IMR-90 (cell line): ENCODE measurements at regions not wholly inside any gene's neighbourhood (a gene's known extent, or its start where the extent isn't known, plus 50 kb on each side); places are given as distances from the start of the nearest gene placed in this dataset.

Experiments used
- ATAC-seq: fragments of 200-7000 bp; cut with Tn5 transposase; 2 replicates; pipeline ENCODE4 v1.9.1; 2020; ENCODE audit warnings: low read depth, mild to moderate bottlenecking, moderate library complexity
- BruUV-seq: library from RNA; stranded (reverse); fragments of 400-500 nt; replicated peaks from 2 replicates; lab custom pipeline; 2021; lab: Mats Ljungman, UMichigan
- CTCF ChIA-PET: fragments of 300-600 bp; formaldehyde crosslinking; extraction: SDS; loops from one replicate; lab custom pipeline; 2021; ENCODE audit warnings: antibody characterized with exemption; lab: Yijun Ruan, JAX
- POLR2A ChIA-PET: fragments of 300-600 bp; sonication (Branson Sonifier 250); formaldehyde crosslinking; loops from one replicate; lab custom pipeline; 2022; ENCODE audit warnings: antibody characterized with exemption; ENCODE audit not compliant: unreplicated experiment; lab: Charles Lee
- DNase-seq: peaks from one replicate; pipeline ENCODE4 v3.0.0; 2013
- H2AFZ ChIP-seq: replicated peaks from 2 replicates; pipeline ENCODE3; 2013; ENCODE audit warnings: low read length, mild to moderate bottlenecking; ENCODE audit not compliant: poor library complexity
- H2AK5ac ChIP-seq: 2 replicates; pipeline ENCODE4 v1.6.1; 2013; ENCODE audit warnings: low read depth, low read length, inconsistent platforms
- H2AK9ac ChIP-seq: replicated peaks from 2 replicates; pipeline ENCODE3; 2013; ENCODE audit warnings: mild to moderate bottlenecking, low read depth, low read length, moderate library complexity; ENCODE audit not compliant: poor library complexity
- H2BK120ac ChIP-seq: 2 replicates; pipeline ENCODE4 v1.6.1; 2013; ENCODE audit warnings: low read depth, low read length, inconsistent platforms
- H2BK15ac ChIP-seq: 3 replicates; pipeline ENCODE4 v1.6.1; 2013; ENCODE audit warnings: low read depth, low read length, inconsistent platforms
- H2BK20ac ChIP-seq: 2 replicates; pipeline ENCODE4 v1.6.1; 2013; ENCODE audit warnings: low read depth, mild to moderate bottlenecking, inconsistent platforms, low read length, moderate library complexity
- H2BK5ac ChIP-seq: 2 replicates; pipeline ENCODE4 v1.6.1; 2013; ENCODE audit warnings: mild to moderate bottlenecking, low read depth, low read length, inconsistent platforms; ENCODE audit not compliant: poor library complexity, severe bottlenecking
- H3K14ac ChIP-seq: replicated peaks from 2 replicates; pipeline ENCODE4 v1.6.1; 2013; ENCODE audit warnings: low read depth, low read length, inconsistent platforms
- H3K18ac ChIP-seq: 2 replicates; pipeline ENCODE4 v1.6.1; 2013; ENCODE audit warnings: low read depth, low read length, control low read depth
- H3K23ac ChIP-seq: 2 replicates; pipeline ENCODE4 v1.6.1; 2013; ENCODE audit warnings: low read depth, low read length, inconsistent platforms
- H3K27ac ChIP-seq: 2 replicates; pipeline ENCODE4 v1.5.1; 2013; ENCODE audit warnings: mild to moderate bottlenecking, control low read depth, low read length; ENCODE audit not compliant: insufficient read depth
- H3K27me3 ChIP-seq: 2 replicates; pipeline ENCODE4 v1.6.1; 2013; ENCODE audit warnings: low read length; ENCODE audit not compliant: control insufficient read depth, insufficient read depth
- H3K36me3 ChIP-seq: 2 replicates; pipeline ENCODE4 v1.6.1; 2013; ENCODE audit warnings: low read length, mixed read lengths; ENCODE audit not compliant: control insufficient read depth, insufficient read depth
- H3K4ac ChIP-seq: 2 replicates; pipeline ENCODE4 v1.6.1; 2013; ENCODE audit warnings: low read depth, low read length, inconsistent platforms
- H3K4me1 ChIP-seq: 2 replicates; pipeline ENCODE4 v1.6.1; 2013; ENCODE audit warnings: low read length, mixed read lengths; ENCODE audit not compliant: control insufficient read depth, insufficient read depth
- H3K4me2 ChIP-seq: 2 replicates; pipeline ENCODE4 v1.6.1; 2013; ENCODE audit warnings: low read depth, mild to moderate bottlenecking, control low read depth, low read length, moderate library complexity
- H3K4me3 ChIP-seq: 2 replicates; pipeline ENCODE4 v1.5.1; 2013; ENCODE audit warnings: low read depth, mild to moderate bottlenecking, control low read depth, low read length, moderate library complexity; ENCODE audit not compliant: insufficient read depth
- H3K56ac ChIP-seq: 2 replicates; pipeline ENCODE4 v1.6.1; 2013; ENCODE audit warnings: low read length, inconsistent platforms; ENCODE audit not compliant: insufficient read depth; ENCODE audit errors: extremely low read depth
- H3K79me1 ChIP-seq, 2 experiments: 2 replicates each; pipeline ENCODE4 v1.6.1; 2013; ENCODE audit warnings: low read length in 2 of 2, inconsistent platforms in 1 of 2, low read depth in 1 of 2
- H3K9ac ChIP-seq: 2 replicates; pipeline ENCODE4 v1.6.1; 2013; ENCODE audit warnings: low read depth, low read length, control low read depth
- H3K9me1 ChIP-seq: 2 replicates; pipeline ENCODE4 v1.6.1; 2013; ENCODE audit warnings: low read length, inconsistent platforms; ENCODE audit not compliant: insufficient read depth
- H3K9me3 ChIP-seq: 2 replicates; pipeline ENCODE4 v1.6.1; 2013; ENCODE audit warnings: low read length; ENCODE audit not compliant: control insufficient read depth, insufficient read depth
- H4K20me1 ChIP-seq: 2 replicates; pipeline ENCODE4 v1.6.1; 2013; ENCODE audit warnings: low read length, inconsistent platforms; ENCODE audit not compliant: insufficient read depth
- H4K5ac ChIP-seq: 2 replicates; pipeline ENCODE4 v1.6.1; 2013; ENCODE audit warnings: mild to moderate bottlenecking, low read depth, low read length, control low read depth
- H4K8ac ChIP-seq, 2 experiments: 2 replicates each; pipeline ENCODE4 v1.6.1; 2013; ENCODE audit warnings: low read depth in 2 of 2, low read length in 2 of 2, control low read depth in 1 of 2, inconsistent platforms in 1 of 2
- H4K91ac ChIP-seq: 2 replicates; pipeline ENCODE4 v1.6.1; 2013; ENCODE audit warnings: low read depth, low read length, inconsistent platforms; ENCODE audit not compliant: insufficient read depth
- BHLHE40 ChIP-seq: fragments of 150-350 bp; IDR thresholded peaks from 2 replicates; pipeline ENCODE4 v1.6.1; 2016; ENCODE audit warnings: mild to moderate bottlenecking, low read depth, low read length
- CEBPB ChIP-seq: IDR thresholded peaks from 2 replicates; pipeline ENCODE4 v1.6.1; 2012; ENCODE audit warnings: low read depth, low read length, improper control_type of control experiment
- CHD1 ChIP-seq: IDR thresholded peaks from 2 replicates; pipeline ENCODE4 v1.6.1; 2012; ENCODE audit warnings: low read depth, low read length, improper control_type of control experiment
- CTCF ChIP-seq: conservative IDR thresholded peaks from 2 replicates; pipeline ENCODE4 v1.5.1; 2012; ENCODE audit warnings: mild to moderate bottlenecking, low read depth, low read length, improper control_type of control experiment
- ELK1 ChIP-seq: fragments of 150-350 bp; IDR thresholded peaks from 2 replicates; pipeline ENCODE4 v1.6.1; 2016; ENCODE audit warnings: low read depth, mild to moderate bottlenecking, low read length, moderate library complexity, borderline replicate concordance
- FOS ChIP-seq: fragments of 150-350 bp; IDR thresholded peaks from 2 replicates; pipeline ENCODE4 v1.6.1; 2016; ENCODE audit warnings: low read depth, low read length
- MAZ ChIP-seq: IDR thresholded peaks from 2 replicates; pipeline ENCODE4 v1.6.1; 2012; ENCODE audit warnings: low read depth, mild to moderate bottlenecking, low read length, improper control_type of control experiment, moderate library complexity, borderline replicate concordance
- NFE2L2 ChIP-seq: fragments of 150-350 bp; IDR thresholded peaks from 2 replicates; pipeline ENCODE4 v1.6.1; 2016; ENCODE audit warnings: low read depth, mild to moderate bottlenecking, low read length
- POLR2A ChIP-seq: IDR thresholded peaks from 2 replicates; pipeline ENCODE4 v1.6.1; 2012; ENCODE audit warnings: mild to moderate bottlenecking, low read depth, low read length
- RCOR1 ChIP-seq: IDR thresholded peaks from 2 replicates; pipeline ENCODE4 v1.6.1; 2012; ENCODE audit warnings: mild to moderate bottlenecking, low read length, improper control_type of control experiment; ENCODE audit not compliant: insufficient replicate concordance
- RFX5 ChIP-seq: IDR thresholded peaks from 2 replicates; pipeline ENCODE4 v1.8.0; 2012; ENCODE audit warnings: low read depth, mild to moderate bottlenecking, low read length, moderate library complexity
- SMC3 ChIP-seq: fragments of 150-350 bp; IDR thresholded peaks from 2 replicates; pipeline ENCODE4 v1.6.1; 2016; ENCODE audit warnings: low read depth, mild to moderate bottlenecking, antibody characterized with exemption, low read length, moderate library complexity
- USF2 ChIP-seq: fragments of 150-350 bp; IDR thresholded peaks from 2 replicates; pipeline ENCODE4 v1.6.1; 2017; ENCODE audit warnings: mild to moderate bottlenecking, antibody characterized with exemption, low read length, low read depth
- WGBS, 2 experiments: methylation state at CpG; one replicate each; pipeline versions ENCODE4 v1.1.5 to v1.1.7; 2013; ENCODE audit warnings: missing lambda C conversion rate in 2 of 2; ENCODE audit not compliant: insufficient read length in 1 of 2; ENCODE audit errors: extremely low coverage in 2 of 2; 5-methylcytosine and 5-hydroxymethylcytosine counted together
- dilution Hi-C: fragments of 300-500 bp; cut with HindIII; formaldehyde crosslinking; loops from one replicate; pipeline ENCODE4 v1.14.3; 2018; ENCODE audit warnings: low sequenced_read_pairs; ENCODE audit not compliant: unreplicated experiment
- in situ Hi-C: fragments of 300-500 bp; cut with MboI; formaldehyde crosslinking; loops from 3 replicates; pipeline ENCODE4 v1.14.3; 2019; ENCODE audit warnings: low sequenced_read_pairs, inconsistent platforms, mixed read lengths
- intact Hi-C: fragments of 100-400 bp; cut with micrococcal nuclease; formaldehyde crosslinking; loops from 2 replicates; pipeline ENCODE4 v1.10.0; 2022

- Histone ChIP-seq H2AK5ac (no peak overlapping the region), H2AK9ac (no peak overlapping the region), H4K5ac (no peak overlapping the region), H3K14ac (no peak overlapping the region), H3K23ac (no peak overlapping the region), H2BK5ac (no peak overlapping the region), H3K9me3 (peaks cover 4% of the 10 kb centered on the region; the same call in 1 of the 2 replicates), H4K8ac (no peak overlapping the region), H3K4me3 (no peak overlapping the region), H4K91ac (no peak overlapping the region), H3K27me3 (no peaks in the 10 kb centered on the region), H3K4me1 (no peaks in the 10 kb centered on the region), H3K36me3 (no peaks in the 10 kb centered on the region), H3K79me1 (no peaks in the 10 kb centered on the region), H3K9ac (no peak overlapping the region), H2BK120ac (no peak overlapping the region), H2BK15ac (no peak overlapping the region), H2BK20ac (no peak overlapping the region), H3K4me2 (no peak overlapping the region), H3K18ac (no peak overlapping the region), H3K4ac (no peak overlapping the region), H3K27ac (no peak overlapping the region), H3K56ac (no peak overlapping the region), H3K9me1 (no peaks in the 10 kb centered on the region), H4K20me1 (no peaks in the 10 kb centered on the region), H2AFZ (no peak overlapping the region)
- intact Hi-C loops (no loop called here), dilution Hi-C loops (no loop called here), in situ Hi-C loops (no loop called here)
- TF ChIP-seq RFX5 = no peak
- no peak for TF ChIP-seq NFE2L2
- no peak for TF ChIP-seq RCOR1
- no peak for TF ChIP-seq POLR2A
- TF ChIP-seq CEBPB = no peak
- TF ChIP-seq FOS = no peak
- no peak for TF ChIP-seq ELK1
- no peak for TF ChIP-seq MAZ
- no peak for TF ChIP-seq USF2
- TF ChIP-seq CTCF = no peak
- TF ChIP-seq BHLHE40 = no peak
- TF ChIP-seq SMC3 = no peak
- no peak for TF ChIP-seq CHD1
- no CpG with 5 or more reads among the region's 3 CpGs for WGBS, 2 experiments
- ATAC-seq (no peak), DNase-seq (no peak)
- POLR2A ChIA-PET = no interaction called here
- CTCF ChIA-PET = no interaction called here
- BruUV-seq = no TSS peak
These were observed 237.5 kb upstream of the EPHA6 start for GRCh38 chr3:96576935-96577334.
